ENCODE measurements at regions not wholly inside any gene's neighbourhood (a gene's known extent, or its start where the extent isn't known, plus 50 kb on each side); places are given as distances from the start of the nearest gene placed in this dataset.

- TF ChIP-seq POLR2A (IDR thresholded peaks at IDR 0.05; ENCODE audit: low read depth, low read length) (no peak), CTCF (conservative IDR thresholded peaks at IDR 0.05; ENCODE audit: low read depth, low read length) (no peak), ELK1 (IDR thresholded peaks at IDR 0.05; ENCODE audit: borderline replicate concordance, low read depth, low read length) (no peak), CEBPB (IDR thresholded peaks at IDR 0.05; ENCODE audit: low read depth, low read length) (no peak)
Measured at GRCh38 chr2:22189893-22190480, 1066.2 kb downstream of the TDRD15 start.

Data from IMR-90 (cell line).